ENCODE measurements at regions not wholly inside any gene's neighbourhood (a gene's known extent, or its start where the extent isn't known, plus 50 kb on each side); places are given as distances from the start of the nearest gene placed in this dataset.
"Not testable (repeated sequence)": the region's sequence is repeated elsewhere in the genome, so short reads cannot be mapped to it uniquely, and the experiment has no call there.

DNA sequence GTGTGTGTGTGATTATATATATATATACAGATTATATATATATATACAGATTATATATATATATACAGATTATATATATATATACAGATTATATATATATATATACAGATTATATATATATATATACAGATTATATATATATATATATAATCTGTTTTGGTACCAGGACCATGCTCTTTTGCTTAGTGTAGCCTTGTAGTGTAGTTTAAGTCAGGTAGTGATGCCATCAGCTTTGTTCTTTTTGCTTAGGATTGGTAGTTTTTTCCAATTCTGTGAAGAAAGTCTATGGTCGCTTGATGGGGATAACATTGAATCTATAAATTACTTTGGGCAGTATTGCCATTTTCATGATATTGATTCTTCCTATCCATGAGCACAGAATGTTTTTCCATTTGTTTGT, 318.5 kb upstream of the SETBP1 start:
- DNase-seq, result not testable (repeated sequence)

DNA sequence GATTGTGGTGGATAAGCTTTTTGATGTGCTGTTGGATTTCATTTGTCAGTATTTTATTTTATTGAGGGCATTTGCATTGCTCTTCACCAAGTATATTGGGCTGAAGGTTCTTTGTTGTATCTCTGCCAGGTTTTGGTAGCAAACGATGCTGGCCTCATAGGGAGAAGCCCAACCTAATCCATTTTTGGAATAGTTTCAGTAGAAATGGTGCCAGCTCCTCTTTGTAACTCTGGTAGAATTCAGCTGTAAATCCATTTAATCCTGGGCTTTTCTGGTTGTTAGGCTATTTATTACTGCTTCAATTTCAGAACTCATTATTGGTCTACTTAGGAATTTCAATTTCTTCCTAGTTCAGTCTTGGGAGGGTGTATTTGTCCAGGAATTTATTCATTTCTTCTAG, 309.8 kb upstream of the SETBP1 start:
- DNase-seq, result no peak

DNA sequence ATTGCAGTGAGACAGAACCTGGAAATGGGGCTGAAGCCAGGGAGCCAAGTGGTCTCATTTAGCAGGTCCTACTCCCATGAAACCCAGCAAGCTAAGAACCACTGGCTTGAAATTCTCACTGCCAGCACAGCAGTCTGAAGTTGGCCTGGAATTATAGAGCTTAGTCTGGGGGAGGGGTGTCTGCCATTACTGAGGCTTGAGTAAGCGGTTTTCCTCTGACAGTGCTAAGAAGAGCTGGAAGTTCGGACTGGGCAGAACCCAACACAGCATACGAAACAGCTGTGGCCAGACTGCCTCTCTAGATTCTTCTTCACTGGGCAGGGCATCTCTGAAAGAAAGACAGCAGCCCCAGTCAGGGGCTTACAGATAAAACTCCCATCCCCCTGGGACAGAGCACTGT, 305.7 kb upstream of the SETBP1 start:
- DNase-seq, result no peak

DNA sequence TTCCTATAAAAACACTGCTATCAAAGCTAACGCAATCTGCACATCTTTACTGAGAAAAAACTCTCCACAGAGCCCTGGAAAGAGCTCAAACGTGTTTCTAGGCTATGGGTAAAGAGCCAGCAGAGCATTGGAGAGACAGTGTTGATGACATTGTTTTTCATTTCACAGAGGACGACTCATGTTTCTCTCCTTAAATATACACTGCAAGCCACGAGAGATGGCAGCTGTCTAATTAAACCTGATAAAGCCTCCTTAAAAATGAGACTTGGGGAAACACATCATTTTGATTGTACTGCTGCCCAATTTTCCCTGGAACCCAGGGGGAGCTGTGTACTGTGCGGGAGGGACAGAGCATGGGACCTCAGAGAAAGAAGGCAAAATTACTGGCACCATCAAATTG, 294.3 kb upstream of the SETBP1 start:
- no peak for DNase-seq

DNA sequence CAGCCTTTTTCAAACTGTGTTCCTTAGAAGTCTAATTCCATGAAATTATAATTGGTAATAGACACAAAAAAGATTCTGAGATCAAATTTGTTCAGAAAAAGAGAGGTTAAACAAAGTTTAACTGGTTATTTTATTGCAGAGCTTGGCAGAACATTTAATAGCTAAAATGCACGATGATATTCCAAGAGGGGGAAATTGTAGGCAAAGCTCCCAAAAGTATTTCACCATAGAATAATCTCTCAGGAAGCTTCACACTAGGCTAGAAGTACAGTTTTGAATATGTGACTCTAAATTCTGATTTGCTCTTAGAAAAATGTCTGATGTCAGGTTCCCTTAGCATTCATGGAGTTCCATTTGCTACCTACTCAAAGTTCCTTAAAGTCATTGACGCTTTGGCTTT, 292.4 kb upstream of the SETBP1 start:
- no peak for DNase-seq

DNA sequence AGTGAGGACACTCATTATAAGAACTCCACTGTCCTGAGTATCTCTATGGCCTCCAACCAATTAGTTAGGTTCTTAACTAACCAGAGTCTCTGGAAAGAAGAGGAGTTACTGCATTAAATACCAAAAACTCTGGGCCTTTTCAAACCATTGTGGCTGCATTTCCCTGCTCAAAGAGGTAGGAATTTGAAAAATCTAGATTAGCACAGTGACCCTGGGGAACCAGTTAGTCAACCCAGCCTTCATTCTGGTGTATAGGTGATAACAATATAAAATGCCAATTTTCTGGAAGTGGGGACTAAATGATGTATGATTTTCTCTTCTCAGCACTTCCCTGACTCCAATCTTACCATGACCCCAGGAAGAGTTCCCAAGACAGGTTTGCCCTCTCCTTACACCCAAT, 287.8 kb upstream of the SETBP1 start:
- DNase-seq, result no peak

DNA sequence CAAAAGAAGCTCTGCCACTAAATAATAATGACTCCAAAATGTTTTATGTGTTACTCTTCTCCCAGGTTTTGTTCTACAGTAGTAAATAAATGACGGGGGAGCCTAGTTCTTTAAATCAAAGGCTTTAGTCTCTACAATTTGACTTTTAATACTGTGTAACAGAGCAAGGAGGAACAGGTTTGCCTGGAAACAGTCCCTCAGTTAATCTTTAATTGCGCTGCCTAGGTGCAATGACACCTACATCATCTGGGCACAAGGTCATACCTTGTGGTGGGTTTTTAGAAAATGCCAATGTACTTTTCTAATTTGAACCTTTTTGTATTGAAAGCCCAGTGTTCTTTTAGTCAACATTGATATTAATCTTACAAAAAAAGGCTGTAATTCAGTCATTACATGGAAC, 287.3 kb upstream of the SETBP1 start:
- DNase-seq, result no peak

DNA sequence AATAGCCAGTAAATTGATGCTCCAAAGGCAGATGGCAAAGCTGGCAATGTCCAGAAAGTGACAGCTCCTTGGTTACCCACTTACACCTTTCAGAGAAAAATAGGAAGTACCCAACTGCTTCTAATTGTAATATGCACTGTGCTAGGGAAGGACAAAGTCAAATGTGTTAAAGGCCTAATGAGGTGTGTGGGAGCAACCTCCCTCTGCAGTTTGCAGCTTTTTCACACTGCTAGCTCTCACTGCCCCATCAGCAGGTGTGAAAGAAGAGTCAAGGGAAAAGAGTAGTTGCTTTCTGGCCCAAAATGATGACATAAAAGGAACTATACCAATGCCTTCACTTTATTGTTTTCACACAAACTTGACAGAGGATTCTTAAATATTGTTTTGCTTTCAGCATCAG, 284.1 kb upstream of the SETBP1 start:
- no peak for DNase-seq

DNA sequence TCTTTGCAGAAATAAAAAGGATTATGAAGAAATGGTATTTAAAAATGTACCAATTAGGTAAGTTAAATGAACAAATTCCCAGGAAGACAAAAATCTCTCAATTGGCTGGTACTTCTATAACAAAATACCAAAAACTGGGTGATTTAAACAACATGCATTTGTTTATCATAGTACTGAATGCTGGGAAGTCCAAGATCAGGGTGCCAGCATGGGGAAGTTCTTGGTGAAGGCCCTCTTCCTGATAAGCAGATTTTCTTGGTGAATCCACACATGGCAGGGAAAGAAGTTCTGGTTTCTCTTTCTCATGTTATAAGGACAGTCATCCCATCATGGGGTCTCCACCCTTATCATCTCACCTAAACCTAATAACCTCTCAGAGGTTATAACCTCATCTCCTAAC, 271.6 kb upstream of the SETBP1 start:
- DNase-seq, result no peak

DNA sequence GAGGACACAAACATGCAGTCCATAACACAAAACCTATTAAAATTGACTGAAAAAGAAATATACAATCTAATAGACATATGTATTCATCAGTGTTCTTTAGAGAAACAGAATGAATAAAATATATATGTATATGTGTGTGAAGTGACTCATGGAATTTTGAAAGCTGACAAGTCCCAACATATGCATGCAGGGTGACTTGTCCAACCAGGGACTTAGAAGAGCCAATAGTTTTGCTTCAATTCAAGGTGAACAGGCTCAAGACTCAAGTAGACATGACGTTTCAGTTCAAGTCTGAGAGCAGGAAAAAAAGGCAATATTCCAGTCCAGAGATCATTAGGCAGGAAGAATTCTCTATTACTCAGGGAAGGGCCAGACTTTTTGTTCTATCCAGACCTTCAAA, 271.2 kb upstream of the SETBP1 start:
- DNase-seq, result no peak

DNA sequence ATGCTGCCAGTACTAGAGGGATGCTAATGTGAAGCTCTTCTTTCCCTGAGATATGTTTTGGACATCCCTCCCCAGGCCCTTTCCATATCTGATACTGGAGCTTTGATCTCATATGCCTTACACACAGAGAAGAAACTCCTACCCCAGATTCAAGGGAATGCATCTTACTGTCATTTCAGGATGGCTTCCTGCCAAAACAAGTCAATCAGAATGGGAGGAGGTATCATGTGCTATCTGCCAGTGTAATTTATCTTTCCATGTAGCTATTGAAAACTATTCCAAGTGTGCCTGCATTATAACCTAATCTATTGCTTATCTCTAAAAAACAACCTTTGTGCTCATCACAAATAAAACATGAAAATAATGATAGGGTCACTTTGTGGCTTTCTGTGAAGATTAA, 269.9 kb upstream of the SETBP1 start:
- DNase-seq, result no peak

DNA sequence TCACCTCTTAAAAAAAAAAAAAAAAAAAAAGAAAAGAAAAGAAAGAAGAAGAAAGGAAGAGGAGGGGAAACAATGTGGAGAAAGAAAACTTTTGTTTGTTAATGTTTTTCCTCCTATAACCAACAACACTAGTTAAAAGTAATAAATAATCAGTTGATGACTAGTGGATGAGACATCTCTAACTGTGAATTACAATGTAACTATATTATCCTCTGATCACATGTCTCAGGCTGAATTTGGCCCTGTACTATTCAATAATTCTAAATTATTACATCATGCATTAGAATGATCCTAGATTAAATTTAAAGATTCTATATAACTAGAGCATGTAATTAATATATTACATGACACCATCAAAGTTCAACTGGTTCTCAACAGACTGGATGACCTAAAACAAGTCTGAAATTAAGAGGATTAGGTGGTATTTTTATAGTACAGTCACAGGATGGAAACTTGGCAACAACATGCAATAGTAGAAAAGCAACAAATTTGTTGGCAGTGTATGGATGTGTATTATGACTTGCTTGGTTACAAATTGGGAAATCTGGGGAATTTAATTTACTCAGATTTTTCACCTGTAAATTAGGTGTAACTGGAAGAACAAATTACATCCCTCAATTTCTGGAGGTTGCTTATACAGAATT, 269.3 kb upstream of the SETBP1 start:
- DNase-seq, result no peak

DNA sequence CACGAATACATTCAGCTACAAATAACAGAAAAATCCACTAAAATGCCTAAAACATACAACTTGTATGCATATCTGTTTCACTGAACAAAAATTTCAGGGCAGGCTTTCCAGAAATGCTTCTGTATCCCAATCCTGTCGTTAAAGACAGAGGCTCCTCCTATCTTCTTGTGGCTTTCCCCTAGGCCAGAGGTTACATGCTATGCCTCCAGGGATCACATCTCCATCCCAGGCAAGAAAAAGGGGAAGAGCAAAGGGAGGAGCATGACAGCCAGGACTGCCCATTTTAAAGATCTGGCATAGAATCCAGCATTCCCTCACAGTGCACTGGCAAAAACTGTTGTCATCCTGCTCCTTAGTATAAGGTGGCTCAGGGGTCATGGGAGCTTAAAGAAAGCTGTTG, 268.7 kb upstream of the SETBP1 start:
- no peak for DNase-seq

DNA sequence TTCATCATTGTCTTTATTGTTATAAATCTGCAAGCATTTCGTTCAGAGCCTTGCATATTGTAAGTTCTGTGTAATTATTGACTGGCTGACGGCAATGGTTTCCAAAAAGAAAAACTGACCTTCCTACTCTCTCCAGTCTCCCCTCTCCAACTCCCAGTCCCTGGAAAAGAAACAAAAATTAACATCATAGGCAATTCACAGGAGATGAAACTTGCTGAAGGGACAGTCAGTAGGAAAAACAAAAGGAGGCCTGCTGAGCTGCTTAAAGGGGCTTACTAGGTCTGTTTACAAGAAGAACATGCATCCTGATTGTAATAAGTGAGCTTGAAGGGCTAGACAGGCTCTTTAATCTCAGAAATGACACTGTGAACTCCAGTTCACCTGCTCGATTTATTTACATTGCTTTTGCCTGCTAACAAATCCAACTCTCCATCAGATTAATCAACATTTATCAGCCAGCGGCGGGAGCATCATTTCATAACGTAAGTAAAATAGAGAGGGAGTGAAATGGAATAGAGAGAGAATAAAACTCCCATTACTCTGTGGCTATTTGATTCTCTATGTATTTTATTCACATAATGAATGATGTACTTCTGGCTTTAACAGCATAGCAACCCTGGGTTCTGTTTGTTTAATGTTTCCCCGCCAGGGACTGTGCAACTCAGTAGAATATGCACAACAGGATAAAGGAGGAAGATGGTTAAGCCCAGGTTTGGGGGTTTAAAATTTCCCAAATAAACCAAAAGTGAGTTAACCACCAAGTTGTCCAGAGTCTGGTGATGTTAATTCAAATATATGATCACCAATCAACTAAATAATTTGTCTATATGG, 256.7 kb upstream of the SETBP1 start:
- no peak for DNase-seq

DNA sequence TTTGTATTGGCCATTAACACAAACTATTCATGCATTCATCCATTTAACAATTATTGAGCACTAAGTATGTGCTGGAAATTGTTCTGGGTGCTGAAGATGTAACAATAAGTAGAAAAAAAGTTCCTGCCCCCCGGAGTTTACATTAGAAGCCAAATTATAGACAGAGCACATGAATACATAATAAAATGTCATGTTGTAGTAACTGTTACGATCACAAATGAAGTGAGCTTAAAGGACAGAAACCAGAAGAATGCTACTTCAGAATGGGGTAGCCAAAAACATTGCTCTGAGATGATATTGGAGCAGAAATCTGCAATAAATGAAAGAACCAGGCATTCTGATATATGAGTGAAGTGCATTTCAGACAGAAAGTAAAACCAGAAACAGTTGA, 256.0 kb upstream of the SETBP1 start:
- DNase-seq, result no peak

DNA sequence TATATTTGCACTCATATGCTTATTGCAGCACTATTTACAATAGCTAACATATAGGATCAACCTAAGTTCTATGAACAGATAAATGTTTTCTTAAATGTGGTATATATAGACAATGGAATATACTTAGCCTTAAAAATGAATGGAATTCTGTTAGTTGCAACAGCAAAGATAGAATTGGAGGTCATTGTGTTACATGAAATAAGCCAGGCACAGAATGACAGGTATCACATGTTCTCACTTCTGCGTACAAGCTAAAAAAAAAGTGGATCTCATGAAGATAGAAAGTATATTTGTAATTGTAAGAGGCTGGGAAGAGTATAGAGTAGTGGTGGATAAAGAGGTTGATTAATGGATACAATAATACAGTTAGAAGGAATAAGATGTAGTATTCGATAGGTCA, 255.5 kb upstream of the SETBP1 start:
- DNase-seq, result no peak

DNA sequence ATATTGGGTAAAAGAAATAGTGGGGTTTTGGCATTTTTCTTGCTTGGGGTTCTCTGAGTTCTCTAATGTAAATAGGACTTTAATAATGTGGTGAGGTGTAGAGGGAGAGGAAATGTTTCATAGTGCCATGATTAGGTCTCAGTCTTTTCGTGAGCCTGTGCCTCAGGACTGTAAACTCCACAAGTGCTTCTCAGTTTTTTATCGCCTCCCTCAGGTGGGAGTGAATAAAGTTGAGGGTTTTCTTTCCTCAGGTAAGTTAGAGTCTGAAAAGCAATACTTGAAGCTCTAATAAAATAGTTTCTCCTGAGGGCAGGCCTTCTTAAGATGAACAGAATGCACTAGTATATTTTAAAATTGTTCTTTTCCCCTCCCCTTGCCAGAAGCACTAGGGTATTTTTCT, 243.1 kb upstream of the SETBP1 start:
- no peak for DNase-seq

DNA sequence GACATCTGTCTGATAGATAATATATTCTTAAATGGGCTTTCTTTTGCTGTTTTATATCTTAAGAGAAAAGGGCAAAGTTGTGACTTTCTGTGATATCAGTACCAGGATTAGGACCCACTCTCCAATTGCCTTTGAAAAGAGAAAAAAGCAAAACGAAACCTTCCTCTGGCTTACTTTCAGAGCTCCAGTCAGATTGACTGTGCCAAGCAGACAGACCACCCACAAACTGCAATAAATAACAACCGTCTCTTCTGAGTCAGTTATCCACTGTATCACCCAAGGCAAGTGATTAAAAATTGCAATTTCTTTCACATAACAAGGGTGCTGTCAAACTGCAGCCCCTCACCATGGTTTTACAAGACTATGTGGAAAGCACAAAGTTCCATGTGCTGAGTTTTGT, 230.5 kb upstream of the SETBP1 start:
- no peak for DNase-seq

DNA sequence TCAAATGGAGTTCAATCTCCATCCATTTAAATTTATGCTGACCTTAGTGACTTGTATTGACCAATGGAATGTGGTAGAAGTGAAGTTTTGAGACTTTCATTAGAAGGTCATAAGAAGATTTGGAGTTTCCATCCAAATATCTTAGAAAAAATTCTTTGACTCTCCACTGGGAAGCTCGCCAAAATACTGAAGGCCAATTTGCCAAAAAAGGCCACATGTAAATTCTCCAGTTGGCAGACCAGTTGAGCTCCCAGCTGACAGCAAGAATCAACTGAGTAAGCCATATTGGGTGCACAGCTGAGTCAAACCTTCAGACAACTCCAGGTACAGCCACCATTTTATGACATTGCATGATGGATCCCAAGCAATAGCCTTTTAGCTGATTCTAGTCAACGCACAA, 228.3 kb upstream of the SETBP1 start:
- DNase-seq, result no peak

DNA sequence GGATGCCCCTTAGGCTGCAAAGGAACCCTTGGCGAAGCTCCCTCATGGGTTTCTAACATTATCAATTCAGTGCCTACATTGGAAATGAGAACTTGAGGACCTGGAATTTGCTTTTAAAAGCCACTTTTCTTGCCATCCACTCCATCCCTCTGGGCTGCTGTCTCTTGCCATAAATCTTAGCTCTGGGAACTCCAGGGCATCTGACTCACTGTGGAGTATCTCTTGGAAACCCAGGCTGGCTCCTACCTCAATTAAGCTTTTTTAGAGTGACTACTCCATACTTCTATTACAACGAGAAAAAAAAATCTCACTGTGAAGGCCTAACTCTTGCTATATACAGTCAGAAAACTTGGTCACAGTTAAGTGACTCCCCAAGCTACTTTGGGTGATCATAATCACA, 227.2 kb upstream of the SETBP1 start:
- DNase-seq, result no peak

DNA sequence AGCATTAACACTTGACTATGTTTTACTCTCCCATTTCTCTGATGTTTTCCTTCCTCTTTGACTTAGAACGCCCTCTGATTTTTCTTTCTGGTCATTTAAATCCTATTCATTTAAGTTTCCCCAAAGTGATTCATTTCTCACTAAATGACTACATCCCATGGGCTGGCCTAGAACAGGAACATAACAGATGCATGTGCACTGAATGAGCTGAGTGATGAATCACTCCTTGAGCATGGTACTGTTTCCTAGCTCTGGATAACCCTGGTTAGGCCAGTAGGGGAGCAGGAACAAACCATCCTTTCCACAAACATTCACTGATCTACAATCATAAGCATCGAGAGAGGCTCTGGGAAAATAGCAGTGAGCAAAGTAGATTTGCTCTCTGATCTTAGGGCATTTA, 221.9 kb upstream of the SETBP1 start:
- no peak for DNase-seq

DNA sequence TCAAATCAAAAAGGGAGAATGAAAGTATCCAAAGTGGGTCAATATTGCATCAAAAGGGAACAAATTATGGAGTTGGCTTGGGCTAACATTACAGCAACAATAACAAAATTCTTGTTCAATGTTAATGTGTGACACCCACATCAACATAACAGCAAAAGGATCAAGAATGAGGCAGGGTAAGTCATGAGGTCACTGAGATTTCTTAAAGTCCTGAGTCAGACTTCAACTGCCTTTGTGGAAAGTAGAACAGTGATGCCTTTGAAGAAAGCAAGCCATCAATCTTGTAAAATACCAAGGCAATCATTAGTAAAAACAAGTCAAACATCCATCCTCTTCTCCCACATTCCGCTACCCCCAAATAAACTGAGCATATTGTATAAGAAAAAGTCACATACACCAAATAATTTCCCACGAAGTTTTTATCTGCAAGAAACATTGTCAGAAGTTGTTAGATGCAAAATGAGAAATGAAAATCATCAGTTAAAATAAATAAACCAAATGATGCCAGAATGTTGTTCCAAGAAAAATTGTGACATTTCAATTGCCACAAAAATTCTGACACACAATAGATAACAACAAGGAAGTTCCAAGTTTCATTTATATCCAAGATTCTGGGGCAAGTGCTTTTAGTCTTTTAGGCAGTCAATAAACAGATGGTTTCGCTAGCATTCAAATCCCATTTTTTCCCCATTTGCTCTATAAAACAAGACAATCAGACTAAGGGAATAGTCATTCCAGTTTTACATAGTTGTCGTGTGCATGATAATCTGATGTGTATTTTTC, 216.1 kb upstream of the SETBP1 start:
- no peak for DNase-seq

DNA sequence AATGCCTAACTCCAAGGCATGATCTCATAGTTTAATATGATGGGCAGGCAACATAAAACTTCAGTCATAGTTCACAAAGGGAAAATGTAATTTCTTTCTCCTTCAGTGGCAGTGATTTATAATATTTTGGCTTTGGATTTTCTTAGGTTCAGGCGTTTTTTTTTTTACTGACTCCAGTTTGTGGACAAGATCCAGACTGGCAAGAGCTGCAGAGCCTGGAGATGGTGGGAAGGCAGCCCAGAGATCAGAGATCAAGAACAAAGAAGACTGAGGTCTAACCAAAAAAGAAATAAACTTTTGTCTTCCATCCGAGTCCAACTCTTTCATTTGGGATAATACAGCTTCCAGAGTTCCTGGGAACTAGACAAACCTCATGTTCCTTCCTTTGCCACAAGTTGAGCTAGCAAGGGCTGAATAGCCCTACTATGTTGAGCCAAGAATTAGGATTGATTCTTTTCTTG, 215.3 kb upstream of the SETBP1 start:
- no peak for DNase-seq

DNA sequence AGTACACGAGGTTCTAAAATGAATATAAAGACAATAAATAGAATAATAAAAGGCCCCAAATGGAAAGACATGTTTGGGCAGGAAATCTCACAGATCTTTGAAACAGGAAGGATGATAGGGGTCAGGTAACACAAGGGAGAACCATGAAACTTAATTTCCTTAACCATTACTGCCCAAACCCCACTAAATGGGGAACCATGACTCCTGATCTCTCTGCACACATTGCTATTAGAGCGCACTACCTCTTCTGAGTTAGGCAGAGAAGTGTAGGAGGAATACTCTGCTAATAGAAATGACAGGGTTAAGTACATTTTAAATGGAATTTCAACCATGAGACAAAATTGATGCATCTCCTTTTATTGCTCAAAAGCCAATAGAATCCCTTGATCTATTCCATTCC, 213.7 kb upstream of the SETBP1 start:
- no peak for DNase-seq
